ENCODE measurements at regions not wholly inside any gene's neighbourhood (a gene's known extent, or its start where the extent isn't known, plus 50 kb on each side); places are given as distances from the start of the nearest gene placed in this dataset.

DNA sequence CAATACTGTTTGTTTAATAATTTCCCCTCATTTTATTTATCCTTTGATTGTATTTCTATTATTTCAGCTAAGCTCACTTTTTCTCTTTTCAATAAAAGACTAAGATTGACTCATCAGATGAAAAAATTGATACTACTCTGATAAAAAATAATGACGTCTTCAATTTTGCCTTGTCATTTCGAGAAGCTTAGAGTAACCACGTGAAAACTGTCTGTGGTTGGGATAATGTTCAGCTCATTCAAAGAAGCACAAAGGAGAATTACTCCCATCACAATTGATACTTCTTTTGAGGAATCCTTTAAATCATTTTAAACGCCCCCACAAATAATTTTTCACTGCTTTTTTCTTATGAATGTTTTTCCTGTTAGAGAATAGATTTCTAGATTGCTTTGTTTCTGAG, 318.7 kb upstream of the SLITRK1 start:
- Histone ChIP-seq H3K9me3 (peaks cover 0 to 17% (median 2%) of the 10 kb centered on the region in 8 donors), H3K36me3 (no peaks in the 10 kb centered on the region), H3K4me3 (no peak overlapping the region), H3K4me1 (no peaks in the 10 kb centered on the region), H3K27me3 (replicated peaks in 1 of 7) (no peaks in the 10 kb centered on the region), H3K27ac (no peak overlapping the region)
- intact Hi-C loops (cut with DNase I; ENCODE audit: low total_unique reads): no loop called here
- WGBS, 5 donors: 43 to 68% (median 66%) methylated on average over 4 of the region's 4 CpGs
- TF ChIP-seq, protein P1, sequence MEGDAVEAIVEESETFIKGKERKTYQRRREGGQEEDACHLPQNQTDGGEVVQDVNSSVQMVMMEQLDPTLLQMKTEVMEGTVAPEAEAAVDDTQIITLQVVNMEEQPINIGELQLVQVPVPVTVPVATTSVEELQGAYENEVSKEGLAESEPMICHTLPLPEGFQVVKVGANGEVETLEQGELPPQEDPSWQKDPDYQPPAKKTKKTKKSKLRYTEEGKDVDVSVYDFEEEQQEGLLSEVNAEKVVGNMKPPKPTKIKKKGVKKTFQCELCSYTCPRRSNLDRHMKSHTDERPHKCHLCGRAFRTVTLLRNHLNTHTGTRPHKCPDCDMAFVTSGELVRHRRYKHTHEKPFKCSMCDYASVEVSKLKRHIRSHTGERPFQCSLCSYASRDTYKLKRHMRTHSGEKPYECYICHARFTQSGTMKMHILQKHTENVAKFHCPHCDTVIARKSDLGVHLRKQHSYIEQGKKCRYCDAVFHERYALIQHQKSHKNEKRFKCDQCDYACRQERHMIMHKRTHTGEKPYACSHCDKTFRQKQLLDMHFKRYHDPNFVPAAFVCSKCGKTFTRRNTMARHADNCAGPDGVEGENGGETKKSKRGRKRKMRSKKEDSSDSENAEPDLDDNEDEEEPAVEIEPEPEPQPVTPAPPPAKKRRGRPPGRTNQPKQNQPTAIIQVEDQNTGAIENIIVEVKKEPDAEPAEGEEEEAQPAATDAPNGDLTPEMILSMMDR (IDR thresholded peaks at IDR 0.05 in 8 of 11, conservative IDR thresholded peaks at IDR 0.05 in 3 of 11): no peak
- TF ChIP-seq POLR2AphosphoS5 (IDR thresholded peaks at IDR 0.05) (no peak), POLR2A (IDR thresholded peaks at IDR 0.05) (no peak)
- no peak for DNase-seq

DNA sequence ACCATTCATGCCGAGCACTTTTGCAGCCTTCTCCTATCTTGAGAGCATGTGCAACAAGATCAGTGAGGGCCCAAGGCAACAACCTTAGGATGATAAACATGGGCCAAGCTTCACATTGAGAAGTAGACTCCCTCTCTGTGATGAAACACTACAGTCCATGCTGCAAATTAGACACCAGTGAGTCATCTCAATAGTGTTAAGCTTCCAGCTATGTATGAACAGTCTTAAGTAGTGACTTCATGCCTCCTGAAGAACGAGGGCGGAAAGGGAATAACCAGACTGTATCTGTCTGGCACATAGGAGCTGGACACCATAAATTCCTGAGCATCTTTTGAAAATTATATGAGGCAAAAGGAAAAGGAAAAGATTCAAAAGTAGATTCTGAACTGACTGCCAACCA, 309.9 kb upstream of the SLITRK1 start:
- H3K27me3 ChIP-seq (replicated peaks in 1 of 7): no peaks in the 10 kb centered on the region
- H3K9me3 ChIP-seq: peaks cover 0 to 19% (median 2%) of the 10 kb centered on the region in 8 donors
- no peak overlapping the region for H3K4me3 ChIP-seq
- H3K36me3 ChIP-seq: no peaks in the 10 kb centered on the region
- TF ChIP-seq, protein P1 (IDR thresholded peaks at IDR 0.05 in 8 of 11, conservative IDR thresholded peaks at IDR 0.05 in 3 of 11): no peak
- no peak for DNase-seq
- intact Hi-C loops (cut with DNase I; ENCODE audit: low total_unique reads): no loop called here
- no peak overlapping the region for H3K27ac ChIP-seq
- WGBS, 5 donors: 85 to 94% (median 91%) methylated on average over 3 of the region's 3 CpGs
- H3K4me1 ChIP-seq: no peaks in the 10 kb centered on the region

DNA sequence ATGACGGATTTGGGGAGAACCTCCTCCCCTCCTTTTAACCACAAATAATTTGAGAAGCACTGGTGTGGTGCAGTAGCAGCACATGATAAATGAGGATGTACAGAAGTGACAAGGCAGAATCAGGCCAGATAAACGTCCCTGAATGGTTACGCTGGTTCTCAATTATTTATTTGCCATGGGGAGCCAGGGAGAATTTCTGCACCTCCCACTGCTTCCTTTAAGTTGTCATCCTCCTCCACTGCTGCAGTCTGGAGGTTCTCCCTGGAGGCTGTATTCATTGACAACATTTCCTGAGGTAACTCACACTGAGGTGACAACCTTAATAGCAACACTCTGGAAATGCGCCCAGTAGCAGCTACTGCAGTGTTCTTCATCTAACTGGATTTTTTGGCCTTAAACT, 308.9 kb upstream of the SLITRK1 start:
- Histone ChIP-seq H3K4me1 (no peaks in the 10 kb centered on the region), H3K27me3 (replicated peaks in 1 of 7) (no peaks in the 10 kb centered on the region), H3K4me3 (no peak overlapping the region), H3K27ac (no peak overlapping the region), H3K9me3 (peaks cover 0 to 15% (median 2%) of the 10 kb centered on the region in 8 donors), H3K36me3 (no peaks in the 10 kb centered on the region)
- no peak for DNase-seq
- WGBS, 5 donors: 43 to 53% (median 47%) methylated on average over 4 of the region's 4 CpGs
- intact Hi-C loops (cut with DNase I; ENCODE audit: low total_unique reads): no loop called here
- no peak for TF ChIP-seq POLR2AphosphoS5 (IDR thresholded peaks at IDR 0.05)
- TF ChIP-seq POLR2A (IDR thresholded peaks at IDR 0.05): no peak
- TF ChIP-seq, protein P1 (IDR thresholded peaks at IDR 0.05 in 8 of 11, conservative IDR thresholded peaks at IDR 0.05 in 3 of 11): no peak

DNA sequence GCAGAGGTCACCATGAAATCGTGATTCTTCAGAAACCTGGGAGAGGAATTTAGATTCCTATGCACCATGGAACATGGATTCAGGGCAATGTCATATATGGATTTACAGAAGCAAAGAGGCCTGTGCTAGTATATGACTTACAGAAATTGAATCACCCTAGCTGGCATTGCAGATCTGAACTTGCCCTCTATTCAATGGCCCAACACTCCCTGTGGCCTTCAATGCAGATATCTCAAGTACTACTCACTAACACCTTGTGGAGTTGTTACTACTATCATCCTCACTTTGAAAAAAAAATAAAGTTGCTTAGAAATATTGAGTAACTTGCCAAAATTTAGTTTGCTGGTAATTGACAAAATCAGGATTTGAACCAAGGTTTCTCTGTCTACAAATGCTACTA, 305.4 kb upstream of the SLITRK1 start:
- H3K36me3 ChIP-seq: no peaks in the 10 kb centered on the region
- no peaks in the 10 kb centered on the region for H3K4me1 ChIP-seq
- no peak overlapping the region for H3K27ac ChIP-seq
- 69 to 89% (median 76%) methylated on average over 1 of the region's 1 CpG for WGBS, 5 donors
- no peaks in the 10 kb centered on the region for H3K27me3 ChIP-seq (replicated peaks in 1 of 7)
- no peak overlapping the region for H3K4me3 ChIP-seq
- intact Hi-C loops (cut with DNase I; ENCODE audit: low total_unique reads): no loop called here
- no peak for TF ChIP-seq POLR2AphosphoS5 (IDR thresholded peaks at IDR 0.05)
- no peak for TF ChIP-seq POLR2A (IDR thresholded peaks at IDR 0.05)
- TF ChIP-seq, protein P1 (IDR thresholded peaks at IDR 0.05 in 8 of 11, conservative IDR thresholded peaks at IDR 0.05 in 3 of 11): no peak
- no peak for DNase-seq
- H3K9me3 ChIP-seq: no peaks in the 10 kb centered on the region
